Tibial artery (tissue), 4 donors: ENCODE measurements at regions not wholly inside any gene's neighbourhood (a gene's known extent, or its start where the extent isn't known, plus 50 kb on each side); places are given as distances from the start of the nearest gene placed in this dataset.

ENCODE experiments used
- DNase-seq, 2 donors: peaks; one replicate each; pipeline ENCODE4 v3.0.0-alpha.2; 2019
- H3K27ac ChIP-seq, 2 donors: fragments of 200-600 bp; sonication (generic) in 1 of 2; 1 replicate in 1 of 2; 2 replicates in 1 of 2; pipeline ENCODE4 v1.5.1; 2018 to 2019; ENCODE audit warnings: mild to moderate bottlenecking in 1 of 2
- H3K27me3 ChIP-seq, 2 donors: fragments of 200-600 bp; sonication (generic) in 1 of 2; one replicate each; pipeline versions ENCODE4 v1.5.1 to v1.6.0; 2016 to 2019
- H3K36me3 ChIP-seq, 3 donors: fragments of 200-600 bp; sonication (generic) in 2 of 3; one replicate each; pipeline ENCODE4 v1.5.1; 2016 to 2019; ENCODE audit warnings: mild to moderate bottlenecking in 2 of 3
- H3K4me1 ChIP-seq, 4 donors: fragments of 200-600 bp; sonication (generic) in 2 of 4; 1 replicate in 3 of 4; 2 replicates in 1 of 4; pipeline ENCODE4 v1.5.1; 2016 to 2019
- H3K4me3 ChIP-seq, 2 donors: fragments of 200-600 bp; sonication (generic) in 1 of 2; 1 replicate in 1 of 2; 2 replicates in 1 of 2; pipeline ENCODE4 v1.5.1; 2018 to 2019; ENCODE audit warnings: mild to moderate bottlenecking in 2 of 2
- H3K9me3 ChIP-seq, 3 donors: fragments of 200-600 bp; sonication (generic) in 1 of 3; one replicate each; pipeline ENCODE4 v1.5.1; 2016 to 2019
- CTCF ChIP-seq, 2 experiments: fragments of 200-600 bp in 1 of 2; fragments of 450-650 bp in 1 of 2; IDR thresholded peaks; one replicate each; pipeline ENCODE4 v1.5.1; 2017 to 2019; ENCODE audit warnings: antibody characterized with exemption in 2 of 2, mild to moderate bottlenecking in 1 of 2, moderate library complexity in 1 of 2
- intact Hi-C: fragments of 100-400 bp; cut with DNase I; formaldehyde crosslinking; loops from one replicate; pipeline ENCODE4 v1.15.0; 2023; ENCODE audit warnings: low total_unique reads

DNA sequence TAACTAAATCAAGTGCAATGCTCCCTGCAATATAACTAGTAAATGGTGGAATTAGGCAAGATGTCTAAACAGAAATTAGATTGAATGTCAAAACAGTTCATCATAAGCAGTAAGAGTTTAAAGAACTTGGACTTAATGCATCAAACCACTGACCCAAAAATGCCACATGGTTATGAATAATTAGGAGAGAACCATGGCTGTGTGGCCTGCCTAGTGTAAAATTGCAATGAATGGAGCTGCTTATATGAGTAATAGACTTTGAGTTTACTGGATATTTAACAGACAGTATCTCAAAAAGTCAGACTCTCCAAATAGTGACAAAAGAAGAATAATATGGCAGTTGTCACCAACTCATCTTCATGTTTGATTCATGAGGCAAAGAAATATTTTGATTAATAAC is 101.6 kb upstream of the COL5A2 start:
- Histone ChIP-seq H3K4me1 (peaks cover 0 to 10% (median 7%) of the 10 kb centered on the region in 4 donors), H3K27me3 (no peaks in the 10 kb centered on the region), H3K36me3 (no peaks in the 10 kb centered on the region), H3K27ac (no peak overlapping the region), H3K9me3 (no peaks in the 10 kb centered on the region), H3K4me3 (no peak overlapping the region)
- no peak for DNase-seq
- no peak for TF ChIP-seq CTCF (IDR thresholded peaks at IDR 0.05)
- intact Hi-C loops, result loop anchor here (10.0 kb wide), 1 partner anchor 166 kb away; no protein-coding TSS in a partner anchor

GRCh38 chr2:189285349-189285748 is 105.8 kb upstream of the COL5A2 start:
- TF ChIP-seq CTCF (IDR thresholded peaks at IDR 0.05), result no peak
- H3K36me3 ChIP-seq, result no peaks in the 10 kb centered on the region
- H3K27me3 ChIP-seq, result no peaks in the 10 kb centered on the region
- peak overlapping the region; percentile 19 to 38 for H3K27ac ChIP-seq
- H3K4me3 ChIP-seq, result no peak overlapping the region
- H3K4me1 ChIP-seq, result peaks cover 0 to 31% (median 12%) of the 10 kb centered on the region in 4 donors
- no peak for DNase-seq
- intact Hi-C loops, result loop anchor here (10.0 kb wide), 1 partner anchor 171 kb away; no protein-coding TSS in a partner anchor
- H3K9me3 ChIP-seq, result no peaks in the 10 kb centered on the region

DNA sequence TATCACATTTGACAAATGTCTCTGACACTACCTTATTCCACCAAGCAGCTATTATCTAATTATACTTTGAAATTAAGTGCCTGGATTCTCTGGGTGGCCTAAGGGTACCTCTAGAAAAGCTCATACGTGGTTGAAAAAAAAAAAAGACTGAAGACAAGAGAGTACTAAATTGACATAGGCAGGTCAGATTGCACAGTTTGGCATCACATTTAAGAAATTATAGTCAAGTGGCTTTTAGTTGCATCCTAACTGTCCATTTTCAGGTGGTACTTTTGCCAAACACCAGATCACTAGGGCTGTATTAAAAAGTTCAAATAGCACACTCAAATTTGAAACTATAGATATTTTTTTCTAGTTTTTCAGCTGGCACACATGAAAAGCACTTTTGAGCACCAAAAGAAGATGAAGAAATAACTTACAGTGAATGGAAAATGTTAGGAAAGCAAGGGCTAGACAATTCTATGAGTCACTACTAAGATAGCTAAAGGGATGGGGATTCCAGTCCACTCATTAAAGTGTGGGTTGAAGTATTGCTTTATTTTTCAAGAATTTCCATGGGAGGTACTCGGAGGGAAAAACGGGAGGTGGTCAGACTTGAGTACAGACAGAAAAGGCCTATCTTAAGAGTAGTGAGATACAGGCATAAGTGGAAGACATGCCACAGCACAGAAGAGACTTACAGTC is 106.5 kb upstream of the COL5A2 start:
- H3K4me3 ChIP-seq, result no peak overlapping the region
- TF ChIP-seq CTCF (IDR thresholded peaks at IDR 0.05), result no peak
- peaks cover 0 to 31% (median 12%) of the 10 kb centered on the region in 4 donors for H3K4me1 ChIP-seq
- no peaks in the 10 kb centered on the region for H3K27me3 ChIP-seq
- intact Hi-C loops, result loop anchor here (10.0 kb wide), 1 partner anchor 171 kb away; no protein-coding TSS in a partner anchor
- no peak for DNase-seq
- H3K36me3 ChIP-seq, result no peaks in the 10 kb centered on the region
- no peaks in the 10 kb centered on the region for H3K9me3 ChIP-seq
- H3K27ac ChIP-seq, result peak overlapping the region; percentile 19 to 38

GRCh38 chr2:189287363-189287762 is 107.8 kb upstream of the COL5A2 start:
- TF ChIP-seq CTCF (IDR thresholded peaks at IDR 0.05), result no peak
- Histone ChIP-seq H3K27me3 (no peaks in the 10 kb centered on the region), H3K27ac (peak overlapping the region in 1 of 2 donors; percentile 38), H3K4me1 (peaks cover 0 to 31% (median 12%) of the 10 kb centered on the region in 4 donors), H3K36me3 (no peaks in the 10 kb centered on the region), H3K4me3 (no peak overlapping the region), H3K9me3 (no peaks in the 10 kb centered on the region)
- no peak for DNase-seq
- intact Hi-C loops, result loop anchor here (10.0 kb wide), 1 partner anchor 173 kb away; no protein-coding TSS in a partner anchor

- Histone ChIP-seq H3K4me1 (peaks cover 0 to 31% (median 12%) of the 10 kb centered on the region in 4 donors), H3K27me3 (no peaks in the 10 kb centered on the region), H3K27ac (peak overlapping the region; percentile 10 to 38), H3K36me3 (no peaks in the 10 kb centered on the region), H3K4me3 (no peak overlapping the region), H3K9me3 (no peaks in the 10 kb centered on the region)
- DNase-seq, result no peak
- intact Hi-C loops, result loop anchor here (10.0 kb wide), 1 partner anchor 173 kb away; no protein-coding TSS in a partner anchor
- peak; percentile 60 to 61 for TF ChIP-seq CTCF (IDR thresholded peaks at IDR 0.05)
Measured at GRCh38 chr2:189287982-189288521, 108.5 kb upstream of the COL5A2 start.
